HG02852 (cell line): ENCODE measurements at regions not wholly inside any gene's neighbourhood (a gene's known extent, or its start where the extent isn't known, plus 50 kb on each side); places are given as distances from the start of the nearest gene placed in this dataset.

ENCODE experiments used
- ATAC-seq: cut with Tn5 transposase; IDR thresholded peaks from one replicate; pipeline ENCODE4 v1.9.1; 2021; ENCODE audit warnings: mild to moderate bottlenecking, moderate library complexity; ENCODE audit not compliant: unreplicated experiment

- ATAC-seq, result no peak
These were observed 268.0 kb downstream of the MSRB3 start for GRCh38 chr12:65546528-65546927.

GRCh38 chr12:65556676-65557437, 267.4 kb upstream of the HMGA2 start:
- peak; percentile 98 for ATAC-seq

DNA sequence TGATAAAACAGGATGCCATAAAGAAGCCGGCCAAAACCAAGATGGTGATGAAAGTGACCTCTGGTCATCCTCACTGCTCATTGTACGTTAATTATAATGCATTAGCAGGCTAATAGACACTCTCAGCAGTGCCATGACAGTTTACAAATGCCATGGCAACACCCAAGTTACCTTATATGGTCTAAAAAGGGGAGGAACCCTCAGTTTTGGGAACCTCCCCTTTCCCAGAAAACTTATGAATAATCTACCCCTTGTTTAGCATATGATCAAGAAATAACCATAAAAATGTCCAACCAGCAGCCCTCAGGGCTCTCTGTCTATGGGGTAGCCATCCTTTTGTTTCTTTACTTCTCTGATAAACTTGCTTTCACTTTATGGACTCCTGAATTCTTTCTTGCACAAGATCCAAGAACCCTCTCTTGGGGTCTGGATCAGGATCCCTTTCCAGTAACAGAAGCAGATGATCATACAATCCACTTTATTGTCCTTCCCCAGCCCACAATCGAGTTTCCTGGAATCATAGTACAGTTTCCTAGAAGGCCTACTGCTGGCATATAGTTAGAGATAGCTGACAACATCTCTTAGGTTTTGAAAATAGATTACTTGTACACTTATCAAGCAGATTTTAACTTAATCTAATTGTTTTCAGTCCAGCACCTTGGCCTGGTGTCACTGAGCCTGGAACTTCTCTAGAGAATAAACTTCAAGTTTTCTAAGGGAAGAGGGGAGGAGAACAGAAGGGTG, 266.7 kb upstream of the HMGA2 start:
- no peak for ATAC-seq

DNA sequence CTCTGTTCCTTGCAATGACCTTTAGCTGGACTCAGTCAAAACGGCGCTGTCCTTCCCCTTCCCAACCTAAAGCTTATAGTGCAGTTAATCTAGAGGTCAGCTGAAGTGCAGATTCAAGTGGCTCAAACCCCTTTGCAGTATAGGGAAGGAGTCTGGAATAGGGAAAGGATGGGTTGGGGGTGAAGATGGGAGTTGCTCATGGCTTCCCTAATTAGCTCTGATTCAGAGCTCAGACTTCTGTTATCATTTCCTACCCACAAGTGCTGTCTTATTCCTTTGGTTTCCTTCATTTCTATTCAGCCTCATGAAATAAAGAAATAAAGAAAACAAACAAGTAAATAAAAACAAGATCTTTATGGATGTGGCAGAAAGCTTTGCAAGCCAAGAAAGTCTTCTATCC, 264.0 kb upstream of the HMGA2 start:
- ATAC-seq, result no peak

- no peak for ATAC-seq
These were observed 262.4 kb upstream of the HMGA2 start for GRCh38 chr12:65561798-65562382.

DNA sequence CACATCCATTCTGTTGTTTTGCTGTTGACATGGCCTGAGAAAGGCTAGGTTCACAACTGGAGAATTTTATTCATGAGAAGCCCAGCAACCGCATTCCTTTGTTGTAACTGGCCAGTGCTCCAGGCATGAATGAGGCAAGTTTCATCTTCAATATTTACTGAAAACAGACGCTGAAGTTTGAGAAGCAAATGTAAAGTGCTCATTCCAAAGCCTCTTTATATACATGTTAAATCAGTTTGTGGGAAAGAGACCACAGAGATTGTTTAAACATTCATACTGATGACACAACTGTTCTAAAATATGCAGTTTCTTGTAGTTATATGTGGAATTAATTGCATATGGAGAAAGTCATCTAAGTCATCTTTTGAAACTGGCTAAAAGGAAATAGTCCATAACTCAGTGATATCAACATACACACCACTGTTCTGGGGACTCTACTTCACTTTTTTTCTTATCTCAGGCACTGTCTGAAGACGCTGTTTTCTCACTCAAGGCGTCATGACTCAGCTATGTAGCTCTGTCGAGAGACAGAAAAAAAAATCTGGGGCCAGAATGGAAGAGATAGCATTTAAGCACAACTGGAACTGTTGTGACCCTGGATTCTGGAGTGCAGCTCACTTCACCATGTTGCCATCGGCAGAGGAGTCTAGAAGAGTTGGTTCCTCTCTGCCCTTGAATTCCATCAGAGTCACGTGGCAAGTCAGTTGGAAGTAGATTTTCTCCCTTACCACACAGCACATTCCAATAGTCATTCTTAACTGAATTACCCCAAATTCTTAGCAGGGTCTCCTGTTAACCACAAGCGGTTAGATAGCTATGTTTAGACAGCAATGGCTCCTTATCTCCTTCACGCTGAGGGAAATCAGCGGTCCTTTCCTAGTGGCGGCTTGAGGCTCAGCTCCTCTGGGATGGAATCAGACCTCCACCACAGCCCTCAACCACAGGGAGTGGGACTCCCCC, 258.4 kb upstream of the HMGA2 start:
- no peak for ATAC-seq

GRCh38 chr12:65566751-65567150, 257.5 kb upstream of the HMGA2 start:
- ATAC-seq, result no peak

GRCh38 chr12:65567820-65568219, 256.5 kb upstream of the HMGA2 start:
- ATAC-seq, result no peak

DNA sequence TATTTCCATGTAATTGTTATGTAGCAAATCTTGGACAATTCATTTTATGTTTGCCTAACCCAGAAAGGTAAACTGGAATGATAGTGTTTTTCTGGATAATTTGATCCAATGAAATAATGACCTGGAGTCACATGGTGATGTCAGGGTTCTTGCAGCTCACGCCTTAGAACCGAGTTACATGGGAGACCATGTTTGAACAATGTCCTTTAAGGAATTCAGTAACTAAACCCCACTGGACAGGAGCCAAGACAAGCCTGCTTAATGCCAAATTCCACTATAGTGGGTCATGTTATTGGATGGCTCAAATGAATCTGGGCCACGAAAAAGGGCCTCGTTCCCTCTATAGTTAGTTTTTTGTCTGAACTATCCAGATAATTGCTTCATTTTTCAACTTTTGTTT, 255.8 kb upstream of the HMGA2 start:
- no peak for ATAC-seq

GRCh38 chr12:65570451-65571130, 253.7 kb upstream of the HMGA2 start:
- no peak for ATAC-seq

DNA sequence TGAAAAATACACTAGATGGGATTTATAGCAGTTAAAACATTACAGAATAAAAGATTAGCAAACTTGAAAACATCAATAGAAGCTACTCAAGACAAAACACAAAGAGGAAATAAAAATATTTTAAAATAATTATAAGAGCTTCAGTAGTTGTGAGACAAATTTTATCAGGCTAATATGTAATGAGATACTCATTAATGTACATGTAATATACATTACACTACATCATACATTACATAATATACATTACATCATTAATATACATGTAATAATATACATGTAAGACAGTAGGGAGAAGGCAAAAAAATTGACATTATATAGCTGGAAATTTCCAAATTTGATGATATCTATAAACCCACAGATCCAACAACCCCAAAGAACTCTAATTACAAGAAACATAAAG, 249.4 kb upstream of the HMGA2 start:
- ATAC-seq, result no peak

DNA sequence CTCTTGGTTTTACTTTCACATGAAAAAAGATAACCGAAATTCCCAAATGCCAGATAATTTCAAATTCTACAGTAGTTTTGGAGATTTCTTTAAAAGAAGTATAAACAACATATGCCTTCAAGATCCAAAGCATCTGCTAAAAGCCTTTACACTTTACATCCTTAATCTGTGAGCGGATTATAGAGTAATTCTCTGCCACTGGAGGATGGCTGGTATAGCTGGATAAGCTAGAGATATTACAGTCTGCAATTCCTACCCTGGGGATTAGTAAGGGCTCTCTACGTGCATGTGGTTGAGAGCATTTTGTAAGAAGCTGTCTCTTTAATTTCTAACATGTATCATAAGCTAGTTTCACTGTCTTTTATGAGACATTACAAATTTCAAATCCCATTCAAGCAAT, 240.3 kb upstream of the HMGA2 start:
- no peak for ATAC-seq

- ATAC-seq, result no peak
These were observed 238.4 kb upstream of the HMGA2 start for GRCh38 chr12:65585648-65586602.

- ATAC-seq, result no peak
These were observed 237.5 kb upstream of the HMGA2 start for GRCh38 chr12:65586796-65587195.

GRCh38 chr12:65590318-65590717, 234.0 kb upstream of the HMGA2 start:
- ATAC-seq, result no peak

DNA sequence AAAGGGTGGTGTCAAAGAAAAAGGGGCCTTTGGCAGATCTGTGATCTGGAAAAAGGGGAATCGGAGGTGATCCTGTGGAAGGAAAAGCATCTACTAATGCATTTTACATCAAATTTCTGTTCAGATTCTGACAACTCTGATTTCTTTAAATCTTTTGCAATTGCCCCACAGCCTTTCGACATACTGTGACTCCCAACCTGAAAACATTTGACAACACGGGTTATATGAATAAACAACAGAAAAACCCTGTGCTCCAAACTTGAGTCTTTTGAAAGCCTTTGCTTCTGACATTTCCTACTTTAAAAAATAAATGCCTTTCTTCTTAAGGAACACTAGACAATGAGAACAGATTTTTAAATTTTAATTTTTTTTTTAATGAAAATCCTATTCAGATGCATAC, 231.9 kb upstream of the HMGA2 start:
- no peak for ATAC-seq

GRCh38 chr12:65593239-65593701, 231.0 kb upstream of the HMGA2 start:
- ATAC-seq, result no peak

DNA sequence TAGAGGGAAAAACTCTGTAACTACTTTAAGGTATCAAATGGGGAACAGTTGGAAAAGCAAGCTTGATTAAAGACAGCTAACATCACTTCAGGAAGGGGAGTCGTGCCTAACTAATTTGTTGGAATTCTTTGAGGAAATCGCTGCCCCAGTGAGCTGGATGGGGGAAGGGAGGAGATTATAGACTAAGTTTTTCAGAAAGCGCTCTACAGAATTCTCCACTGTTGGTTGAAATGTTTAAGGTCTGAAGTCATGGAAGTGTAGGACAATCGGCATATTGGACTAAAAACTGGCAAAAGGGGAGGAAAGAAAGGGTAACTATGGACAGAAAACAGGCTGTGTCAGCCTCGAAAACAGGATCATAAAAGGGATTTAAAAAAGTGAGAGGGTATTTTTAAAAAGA, 229.9 kb upstream of the HMGA2 start:
- no peak for ATAC-seq

DNA sequence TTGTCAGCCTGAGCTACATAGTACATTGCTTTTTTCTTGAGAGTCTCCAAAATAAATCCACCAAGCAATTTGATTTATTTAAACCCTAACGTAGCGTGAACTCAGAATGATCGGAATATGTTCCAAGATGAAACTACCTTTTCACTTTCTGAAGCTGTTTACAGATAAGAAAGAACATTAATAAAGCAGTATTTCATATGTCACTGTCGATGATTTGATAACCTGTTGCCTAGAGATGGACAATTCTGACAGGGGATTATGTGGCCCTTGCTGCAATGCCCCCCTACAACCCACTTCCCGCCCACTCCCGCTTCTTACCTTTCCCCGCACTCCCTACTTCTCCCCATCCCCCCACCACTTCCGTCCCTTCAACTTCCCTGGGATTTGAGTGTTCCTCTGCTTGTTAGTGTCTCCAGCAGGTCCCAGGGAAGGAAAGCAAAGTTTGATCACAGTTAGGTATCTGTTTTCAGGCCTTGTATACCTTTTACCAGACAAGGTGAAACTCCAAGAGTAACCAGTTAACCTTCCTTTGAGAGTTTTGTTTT, 229.2 kb upstream of the HMGA2 start:
- ATAC-seq, result no peak
